Amniotic stem cell (primary cell): ENCODE measurements at regions not wholly inside any gene's neighbourhood (a gene's known extent, or its start where the extent isn't known, plus 50 kb on each side); places are given as distances from the start of the nearest gene placed in this dataset.
"Not testable (repeated sequence)": the region's sequence is repeated elsewhere in the genome, so short reads cannot be mapped to it uniquely, and the experiment has no call there.

ENCODE experiments used
- DNase-seq: peaks from one replicate; lab custom pipeline; 2025; lab: John Stamatoyannopoulos, UW

GRCh38 chr2:172287605-172288315 lies 139.6 kb upstream of the ITGA6 start:
- DNase-seq = no peak

GRCh38 chr2:172288603-172289002 lies 138.8 kb upstream of the ITGA6 start:
- no peak for DNase-seq

GRCh38 chr2:172293952-172294351 lies 133.4 kb upstream of the ITGA6 start:
- no peak for DNase-seq

- DNase-seq = no peak
Observed at GRCh38 chr2:172294983-172295382, 132.4 kb upstream of the ITGA6 start.

- DNase-seq = no peak
Observed at GRCh38 chr2:172295677-172296076, 131.7 kb upstream of the ITGA6 start.

- no peak for DNase-seq
Observed at GRCh38 chr2:172296267-172297046, 130.9 kb upstream of the ITGA6 start.

GRCh38 chr2:172297531-172297930 lies 129.9 kb upstream of the ITGA6 start:
- DNase-seq = no peak

- DNase-seq = no peak
Observed at GRCh38 chr2:172297950-172298349, 129.4 kb upstream of the ITGA6 start.

GRCh38 chr2:172299741-172300140 lies 127.6 kb upstream of the ITGA6 start:
- DNase-seq = no peak

GRCh38 chr2:172300851-172301250 lies 126.5 kb upstream of the ITGA6 start:
- no peak for DNase-seq

- no peak for DNase-seq
Observed at GRCh38 chr2:172305066-172305465, 122.3 kb upstream of the ITGA6 start.

- no peak for DNase-seq
Observed at GRCh38 chr2:172307800-172308199, 119.6 kb upstream of the ITGA6 start.

- no peak for DNase-seq
Observed at GRCh38 chr2:172308253-172308935, 119.0 kb upstream of the ITGA6 start.

GRCh38 chr2:172311921-172312345 lies 115.5 kb upstream of the ITGA6 start:
- no peak for DNase-seq

- DNase-seq = no peak
Observed at GRCh38 chr2:172313715-172314341, 113.6 kb upstream of the ITGA6 start.

- not testable (repeated sequence) for DNase-seq
Observed at GRCh38 chr2:172315070-172315469, 112.3 kb upstream of the ITGA6 start.

- DNase-seq = no peak
Observed at GRCh38 chr2:172322049-172322448, 105.3 kb upstream of the ITGA6 start.

GRCh38 chr2:172323256-172323655 lies 104.1 kb upstream of the ITGA6 start:
- no peak for DNase-seq

GRCh38 chr2:172323861-172324597 lies 103.4 kb upstream of the ITGA6 start:
- DNase-seq = no peak

- DNase-seq = no peak
Observed at GRCh38 chr2:172326211-172326509, 101.2 kb upstream of the ITGA6 start.

- no peak for DNase-seq
Observed at GRCh38 chr2:172328103-172328841, 99.1 kb upstream of the ITGA6 start.
